22Rv1 (cell line): ENCODE measurements at regions not wholly inside any gene's neighbourhood (a gene's known extent, or its start where the extent isn't known, plus 50 kb on each side); places are given as distances from the start of the nearest gene placed in this dataset.

Source experiments
- H3K27ac ChIP-seq: fragments of 450-650 bp; 2 replicates; pipeline ENCODE4 v1.5.1; 2017
- CTCF ChIP-seq: fragments of 450-650 bp; IDR thresholded peaks from 2 replicates; pipeline ENCODE4 v1.5.1; 2017; ENCODE audit warnings: mild to moderate bottlenecking
- ZFX ChIP-seq: fragments of 450-650 bp; IDR thresholded peaks from 2 replicates; pipeline ENCODE4 v1.6.1; 2017; ENCODE audit warnings: antibody characterized with exemption, borderline replicate concordance

- no peak overlapping the region for H3K27ac ChIP-seq
- TF ChIP-seq ZFX, result no peak
- no peak for TF ChIP-seq CTCF
These were observed 560.5 kb upstream of the NRG3 start for GRCh38 chr10:81314471-81314870.

DNA sequence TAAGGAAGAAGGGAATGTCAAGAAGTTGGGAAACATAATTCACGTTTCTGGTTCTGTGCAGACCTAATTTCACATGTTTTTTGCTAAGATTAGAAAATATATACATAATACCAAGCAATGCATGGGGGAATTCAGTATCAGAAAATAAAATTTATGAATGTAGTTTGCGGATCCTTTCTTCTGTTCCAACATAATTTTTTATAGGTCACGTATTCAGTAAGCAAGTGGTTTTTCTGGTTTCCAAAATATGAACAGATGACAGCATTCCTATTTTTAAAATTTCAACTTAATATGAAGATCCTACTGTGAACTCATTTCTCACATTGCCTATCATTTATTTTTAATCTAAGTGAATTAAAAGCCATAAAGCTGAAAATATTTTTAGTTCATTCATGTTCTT is 560.0 kb upstream of the NRG3 start:
- TF ChIP-seq ZFX (no peak), CTCF (no peak)
- no peak overlapping the region for H3K27ac ChIP-seq

DNA sequence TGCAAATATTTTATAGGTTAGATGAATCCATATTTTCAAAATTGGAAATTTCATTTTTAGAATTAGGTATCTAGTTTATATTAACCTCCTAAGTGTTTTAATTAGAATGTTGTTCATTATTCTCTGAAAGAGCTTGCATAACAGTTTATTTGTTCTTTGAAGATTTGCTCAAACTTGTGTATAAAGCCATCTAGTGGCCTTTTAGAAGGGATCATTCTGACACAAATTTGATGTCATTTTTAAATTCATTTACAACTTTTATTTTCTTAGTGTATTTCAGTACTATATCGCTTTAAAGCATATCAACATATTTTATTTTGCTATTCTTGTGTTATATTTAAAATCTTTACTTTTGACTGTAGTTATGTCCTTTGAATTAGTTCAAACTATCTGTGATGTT is 527.0 kb upstream of the NRG3 start:
- TF ChIP-seq ZFX (no peak), CTCF (peak; percentile 48)
- no peak overlapping the region for H3K27ac ChIP-seq

DNA sequence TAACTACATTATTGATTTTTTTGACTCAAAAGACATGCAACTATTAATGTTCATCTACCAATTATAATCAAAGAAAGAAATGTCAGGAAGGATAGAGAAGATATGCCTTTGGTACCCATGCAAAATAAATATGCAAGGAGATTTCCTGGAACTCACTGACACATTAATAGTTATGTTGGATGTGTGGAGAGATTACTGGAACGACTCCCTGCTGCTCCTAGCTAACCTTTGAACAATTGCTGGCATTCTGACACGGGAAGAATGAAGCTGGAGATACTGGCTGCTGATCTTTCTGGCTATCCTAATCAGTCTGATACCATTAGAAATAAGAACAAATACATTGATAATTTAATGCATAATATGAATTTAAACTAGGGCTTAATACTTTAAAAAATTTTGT is 507.9 kb upstream of the NRG3 start:
- no peak overlapping the region for H3K27ac ChIP-seq
- no peak for TF ChIP-seq CTCF
- TF ChIP-seq ZFX, result no peak

- TF ChIP-seq CTCF, result no peak
- TF ChIP-seq ZFX, result no peak
- no peak overlapping the region for H3K27ac ChIP-seq
These were observed 488.2 kb upstream of the NRG3 start for GRCh38 chr10:81386817-81387216.

GRCh38 chr10:81403451-81403850 is 471.5 kb upstream of the NRG3 start:
- H3K27ac ChIP-seq, result no peak overlapping the region
- no peak for TF ChIP-seq ZFX
- no peak for TF ChIP-seq CTCF

DNA sequence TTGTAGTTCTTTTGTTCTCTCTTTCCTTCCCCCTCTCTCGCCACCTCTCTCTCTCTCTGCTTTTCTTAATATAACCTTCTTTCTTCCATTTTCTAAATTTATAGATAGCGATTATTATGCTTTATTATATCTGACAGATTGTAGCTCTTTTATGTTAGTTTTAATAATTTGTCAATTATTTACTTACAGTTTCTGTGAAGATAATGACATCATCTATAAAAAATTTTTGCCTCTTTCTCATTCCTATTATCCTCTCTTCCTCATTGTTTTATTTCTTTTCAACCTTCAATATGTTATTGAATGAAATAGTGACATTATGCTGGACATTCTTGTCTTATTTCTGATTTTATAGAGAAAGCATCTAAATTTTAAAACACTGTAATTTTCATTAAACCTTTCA is 469.6 kb upstream of the NRG3 start:
- H3K27ac ChIP-seq, result no peak overlapping the region
- TF ChIP-seq CTCF (no peak), ZFX (no peak)
